SK-N-SH treated with all-trans-retinoic acid at 6 μM for 48 hours (cell line): ENCODE measurements at regions not wholly inside any gene's neighbourhood (a gene's known extent, or its start where the extent isn't known, plus 50 kb on each side); places are given as distances from the start of the nearest gene placed in this dataset.

ENCODE experiments used
- ESRRG ChIP-seq: fragments of 250-450 bp; sonication (Bioruptor Pico); IDR thresholded peaks from 2 replicates; pipeline ENCODE4 v1.6.1; 2021; ENCODE audit warnings: mild to moderate bottlenecking
- TSHZ2 ChIP-seq: fragments of 250-450 bp; sonication (Bioruptor Pico); IDR thresholded peaks from 2 replicates; pipeline ENCODE4 v1.5.0; 2020; ENCODE audit warnings: mild to moderate bottlenecking, moderate library complexity

- TF ChIP-seq TSHZ2 (CRISPR knock-in tag) = no peak
- TF ChIP-seq ESRRG (CRISPR knock-in tag) = no peak
Observed at GRCh38 chr3:127349501-127350171, 61.8 kb upstream of the PRR20G start.
